Testis (tissue), 2 donors: ENCODE measurements at regions not wholly inside any gene's neighbourhood (a gene's known extent, or its start where the extent isn't known, plus 50 kb on each side); places are given as distances from the start of the nearest gene placed in this dataset.

Experiments
- DNase-seq: peaks from one replicate; pipeline ENCODE4 v3.0.0-alpha.2; 2019
- H3K27ac ChIP-seq, 2 donors: fragments of 200-600 bp; sonication (generic); one replicate each; pipeline ENCODE4 v1.5.1; 2019
- H3K27me3 ChIP-seq: fragments of 200-600 bp; sonication (generic); one replicate; pipeline ENCODE4 v1.5.1; 2019
- H3K36me3 ChIP-seq: fragments of 200-600 bp; sonication (generic); one replicate; pipeline ENCODE4 v1.5.1; 2017; ENCODE audit warnings: low read depth; ENCODE audit errors: missing control alignments
- H3K4me1 ChIP-seq: fragments of 200-600 bp; sonication (generic); one replicate; pipeline ENCODE4 v1.5.1; 2019
- H3K4me3 ChIP-seq, 2 donors: fragments of 200-600 bp; sonication (generic); one replicate each; pipeline ENCODE4 v1.5.1; 2017 to 2019
- H3K9me3 ChIP-seq: fragments of 200-600 bp; sonication (generic); one replicate; pipeline ENCODE4 v1.5.1; 2017
- CTCF ChIP-seq, 3 experiments: fragments of 450-650 bp in 2 of 3; fragments of 200-600 bp in 1 of 3; sonication (generic) in 1 of 3; IDR thresholded peaks; one replicate each; pipeline ENCODE4 v1.5.1; 2016 to 2019; ENCODE audit warnings: antibody characterized with exemption in 3 of 3, mild to moderate bottlenecking in 2 of 3, moderate library complexity in 1 of 3
- POLR2A ChIP-seq: fragments of 450-650 bp; IDR thresholded peaks from one replicate; pipeline ENCODE4 v1.6.1; 2017; ENCODE audit warnings: antibody characterized with exemption, mild to moderate bottlenecking, moderate library complexity
- WGBS, 2 donors: methylation state at CpG; one replicate each; pipeline ENCODE4 v1.1.5; 2018; 5-methylcytosine and 5-hydroxymethylcytosine counted together
- intact Hi-C: fragments of 100-400 bp; cut with DNase I; formaldehyde crosslinking; loops from one replicate; pipeline ENCODE4 v1.15.1; 2023; ENCODE audit warnings: low total_unique reads

GRCh38 chr6:113653275-113653674, 203.9 kb upstream of the MARCKS start:
- Histone ChIP-seq H3K9me3 (no peaks in the 10 kb centered on the region), H3K4me3 (no peak overlapping the region), H3K4me1 (no peaks in the 10 kb centered on the region), H3K27me3 (no peaks in the 10 kb centered on the region), H3K27ac (no peak overlapping the region), H3K36me3 (no peaks in the 10 kb centered on the region)
- TF ChIP-seq POLR2A (no peak), CTCF (IDR thresholded peaks at IDR 0.05) (no peak)
- intact Hi-C loops = no loop called here
- WGBS, 2 donors = 90 to 94% methylated on average over 3 of the region's 3 CpGs
- DNase-seq = no peak

DNA sequence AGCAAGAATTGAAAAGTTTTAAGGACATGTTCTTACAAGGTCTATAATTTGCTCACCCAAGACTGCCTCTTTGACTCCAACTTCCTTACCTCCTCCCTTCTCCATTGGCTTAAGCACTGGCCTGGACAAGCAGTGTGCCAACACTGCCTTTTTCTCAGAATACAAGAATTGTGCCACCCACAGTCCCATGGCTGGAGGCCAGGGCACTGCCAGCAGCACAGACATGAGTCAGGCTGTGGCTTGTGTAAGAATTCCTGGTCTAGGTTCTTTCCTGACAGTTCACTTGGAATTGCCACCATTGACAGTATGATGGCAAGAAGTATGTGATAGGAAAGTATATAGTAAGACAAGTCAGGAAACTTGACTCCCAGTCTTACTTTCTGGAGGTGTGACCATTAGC, 202.7 kb upstream of the MARCKS start:
- no peak for TF ChIP-seq CTCF (IDR thresholded peaks at IDR 0.05)
- no peak for TF ChIP-seq POLR2A
- Histone ChIP-seq H3K4me1 (no peaks in the 10 kb centered on the region), H3K4me3 (no peak overlapping the region), H3K36me3 (no peaks in the 10 kb centered on the region), H3K27me3 (no peaks in the 10 kb centered on the region), H3K9me3 (no peaks in the 10 kb centered on the region), H3K27ac (no peak overlapping the region)
- peak; percentile 19 for DNase-seq
- intact Hi-C loops = no loop called here

DNA sequence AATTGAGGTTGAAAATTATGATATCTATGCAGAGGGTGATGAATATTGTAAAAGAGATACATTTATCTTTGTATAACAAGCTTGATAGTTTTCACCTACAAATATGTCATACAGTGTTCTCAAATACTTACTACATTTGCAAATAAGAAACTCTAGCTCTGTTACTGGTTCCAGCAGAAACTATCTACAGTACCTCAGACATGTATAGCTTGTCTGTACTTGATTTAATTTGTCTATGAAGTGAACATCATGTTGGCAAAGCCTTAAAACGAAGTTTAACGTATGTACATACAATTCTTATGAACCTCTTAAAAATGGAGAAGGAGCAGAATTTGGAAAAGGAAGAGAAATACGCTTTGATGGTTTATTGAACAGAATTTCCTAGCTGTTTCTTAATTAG, 201.4 kb upstream of the MARCKS start:
- Histone ChIP-seq H3K36me3 (no peaks in the 10 kb centered on the region), H3K4me3 (no peak overlapping the region), H3K4me1 (no peaks in the 10 kb centered on the region), H3K27ac (no peak overlapping the region), H3K9me3 (no peaks in the 10 kb centered on the region), H3K27me3 (no peaks in the 10 kb centered on the region)
- WGBS, 2 donors = 95 to 98% methylated on average over 3 of the region's 3 CpGs
- intact Hi-C loops = no loop called here
- DNase-seq = no peak
- TF ChIP-seq POLR2A (no peak), CTCF (IDR thresholded peaks at IDR 0.05) (no peak)

DNA sequence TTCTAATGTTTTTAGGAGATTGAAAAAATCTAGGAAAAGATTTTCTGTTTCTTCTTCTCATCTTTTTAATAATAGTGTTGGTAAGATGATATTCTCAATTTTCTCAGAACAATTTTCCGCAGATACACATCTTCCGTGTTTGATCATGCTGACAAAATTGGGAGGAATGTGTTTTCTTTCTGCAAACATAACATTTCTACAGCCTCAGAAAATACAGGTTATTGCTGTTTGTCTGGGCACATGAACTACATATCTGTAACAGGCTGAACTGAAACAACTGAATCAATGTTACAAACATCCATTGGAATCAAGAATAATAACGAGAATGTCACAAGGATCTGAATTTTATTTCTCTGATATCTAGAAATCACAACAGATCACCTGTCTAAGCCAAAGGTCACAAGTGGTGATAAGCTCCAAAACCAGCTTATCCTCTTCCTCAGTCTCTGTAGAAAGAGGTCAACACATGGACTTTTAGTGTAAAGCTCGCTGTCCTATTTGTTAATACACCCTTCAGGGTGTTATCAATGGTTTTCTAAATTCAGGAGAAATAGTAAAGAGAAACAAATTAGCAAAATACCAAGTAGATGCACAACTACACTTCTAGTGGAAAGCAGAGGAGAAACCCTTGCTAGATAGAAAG, 197.3 kb upstream of the MARCKS start:
- 89 to 93% methylated on average over 4 of the region's 4 CpGs for WGBS, 2 donors
- no peaks in the 10 kb centered on the region for H3K36me3 ChIP-seq
- intact Hi-C loops = no loop called here

More for the DNA sequence above, 197.3 kb upstream of the MARCKS start:
- Histone ChIP-seq H3K27me3 (no peaks in the 10 kb centered on the region), H3K4me1 (no peaks in the 10 kb centered on the region), H3K27ac (no peak overlapping the region), H3K9me3 (no peaks in the 10 kb centered on the region), H3K4me3 (no peak overlapping the region)
- no peak for TF ChIP-seq POLR2A
- TF ChIP-seq CTCF (IDR thresholded peaks at IDR 0.05) = no peak
- no peak for DNase-seq
